Cerebellar nuclear complex (tissue), 1 donor: ENCODE measurements at regions not wholly inside any gene's neighbourhood (a gene's known extent, or its start where the extent isn't known, plus 50 kb on each side); places are given as distances from the start of the nearest gene placed in this dataset.

ENCODE experiments used
- DNase-seq, 2 experiments: peaks; one replicate each; lab custom pipeline; 2025; lab: John Stamatoyannopoulos, UW

GRCh38 chr4:117326091-117326490 is 240.7 kb upstream of the TRAM1L1 start:
- DNase-seq: no peak

- DNase-seq: no peak
These were observed 242.1 kb upstream of the TRAM1L1 start for GRCh38 chr4:117327491-117327890.

- no peak for DNase-seq
These were observed 243.0 kb upstream of the TRAM1L1 start for GRCh38 chr4:117328333-117328732.

- no peak for DNase-seq
These were observed 246.4 kb upstream of the TRAM1L1 start for GRCh38 chr4:117331817-117332216.

GRCh38 chr4:117334451-117335188 is 249.2 kb upstream of the TRAM1L1 start:
- no peak for DNase-seq

- no peak for DNase-seq
These were observed 272.1 kb upstream of the TRAM1L1 start for GRCh38 chr4:117357437-117357836.

GRCh38 chr4:117357866-117358265 is 272.5 kb upstream of the TRAM1L1 start:
- DNase-seq: no peak

- DNase-seq: no peak
These were observed 285.7 kb upstream of the TRAM1L1 start for GRCh38 chr4:117370944-117371668.

GRCh38 chr4:117375101-117375500 is 289.7 kb upstream of the TRAM1L1 start:
- no peak for DNase-seq

- DNase-seq: no peak
These were observed 291.3 kb upstream of the TRAM1L1 start for GRCh38 chr4:117376692-117377091.

GRCh38 chr4:117378942-117379341 is 293.6 kb upstream of the TRAM1L1 start:
- DNase-seq: no peak

- DNase-seq: no peak
These were observed 298.1 kb upstream of the TRAM1L1 start for GRCh38 chr4:117383468-117383867.

- no peak for DNase-seq
These were observed 300.1 kb upstream of the TRAM1L1 start for GRCh38 chr4:117385526-117385925.

GRCh38 chr4:117387072-117387471 is 301.7 kb upstream of the TRAM1L1 start:
- DNase-seq: no peak

GRCh38 chr4:117400039-117400835 is 314.9 kb upstream of the TRAM1L1 start:
- no peak for DNase-seq

GRCh38 chr4:117412661-117413060 is 327.3 kb upstream of the TRAM1L1 start:
- no peak for DNase-seq

- no peak for DNase-seq
These were observed 332.5 kb upstream of the TRAM1L1 start for GRCh38 chr4:117417856-117418255.

- no peak for DNase-seq
These were observed 335.6 kb upstream of the TRAM1L1 start for GRCh38 chr4:117420948-117421347.

- no peak for DNase-seq
These were observed 336.3 kb upstream of the TRAM1L1 start for GRCh38 chr4:117421706-117422105.

GRCh38 chr4:117422297-117422696 is 336.9 kb upstream of the TRAM1L1 start:
- no peak for DNase-seq

GRCh38 chr4:117425636-117426035 is 340.3 kb upstream of the TRAM1L1 start:
- no peak for DNase-seq

GRCh38 chr4:117428536-117428935 is 343.2 kb upstream of the TRAM1L1 start:
- DNase-seq: no peak

GRCh38 chr4:117429061-117429460 is 343.7 kb upstream of the TRAM1L1 start:
- DNase-seq: no peak
